Epithelial cell of prostate (primary cell): ENCODE measurements at regions not wholly inside any gene's neighbourhood (a gene's known extent, or its start where the extent isn't known, plus 50 kb on each side); places are given as distances from the start of the nearest gene placed in this dataset.

Experiments
- DNase-seq: peaks from one replicate; pipeline ENCODE4 v3.0.0-alpha.2; 2011; ENCODE audit warnings: low read depth, low spot score
- H3K27ac ChIP-seq: fragments of 450-650 bp; 2 replicates; pipeline ENCODE4 v1.5.1; 2017; ENCODE audit warnings: mild to moderate bottlenecking

- DNase-seq = no peak
- no peak overlapping the region for H3K27ac ChIP-seq
Measured at GRCh38 chr12:93944911-93945310, 203.5 kb upstream of the PLXNC1 start.

GRCh38 chr12:93946542-93947150 is 201.7 kb upstream of the PLXNC1 start:
- no peak overlapping the region for H3K27ac ChIP-seq
- DNase-seq = peak; percentile 18

- no peak for DNase-seq
- no peak overlapping the region for H3K27ac ChIP-seq
Measured at GRCh38 chr12:93947486-93947885, 200.9 kb upstream of the PLXNC1 start.

GRCh38 chr12:93950311-93950710 is 198.1 kb upstream of the PLXNC1 start:
- DNase-seq = no peak
- H3K27ac ChIP-seq = no peak overlapping the region

- no peak for DNase-seq
- no peak overlapping the region for H3K27ac ChIP-seq
Measured at GRCh38 chr12:93954166-93955112, 193.9 kb upstream of the PLXNC1 start.

GRCh38 chr12:93956551-93956950 is 191.8 kb upstream of the PLXNC1 start:
- no peak for DNase-seq

GRCh38 chr12:93957168-93957567 is 191.2 kb upstream of the PLXNC1 start:
- no peak for DNase-seq
- no peak overlapping the region for H3K27ac ChIP-seq

More at GRCh38 chr12:93956551-93956950, 191.8 kb upstream of the PLXNC1 start:
- no peak overlapping the region for H3K27ac ChIP-seq

GRCh38 chr12:93957870-93958269 is 190.5 kb upstream of the PLXNC1 start:
- DNase-seq = no peak
- H3K27ac ChIP-seq = no peak overlapping the region

GRCh38 chr12:93959657-93960056 is 188.7 kb upstream of the PLXNC1 start:
- no peak for DNase-seq
- H3K27ac ChIP-seq = no peak overlapping the region

- H3K27ac ChIP-seq = no peak overlapping the region
- DNase-seq = no peak
Measured at GRCh38 chr12:93960521-93960920, 187.9 kb upstream of the PLXNC1 start.

GRCh38 chr12:93962336-93962735 is 186.0 kb upstream of the PLXNC1 start:
- DNase-seq = no peak

GRCh38 chr12:93964936-93965335 is 183.4 kb upstream of the PLXNC1 start:
- DNase-seq = no peak
- H3K27ac ChIP-seq = no peak overlapping the region

More at GRCh38 chr12:93962336-93962735, 186.0 kb upstream of the PLXNC1 start:
- no peak overlapping the region for H3K27ac ChIP-seq

- DNase-seq = no peak
- no peak overlapping the region for H3K27ac ChIP-seq
Measured at GRCh38 chr12:93966516-93967133, 181.8 kb upstream of the PLXNC1 start.

- no peak for DNase-seq
- H3K27ac ChIP-seq = no peak overlapping the region
Measured at GRCh38 chr12:93967454-93967853, 180.9 kb upstream of the PLXNC1 start.

- DNase-seq = no peak
- no peak overlapping the region for H3K27ac ChIP-seq
Measured at GRCh38 chr12:93968536-93969285, 179.7 kb upstream of the PLXNC1 start.

GRCh38 chr12:93970900-93971688 is 177.3 kb upstream of the PLXNC1 start:
- H3K27ac ChIP-seq = no peak overlapping the region
- DNase-seq = no peak

- H3K27ac ChIP-seq = no peak overlapping the region
- no peak for DNase-seq
Measured at GRCh38 chr12:93972411-93973208, 175.8 kb upstream of the PLXNC1 start.

- DNase-seq = no peak
- no peak overlapping the region for H3K27ac ChIP-seq
Measured at GRCh38 chr12:93974252-93974651, 174.1 kb upstream of the PLXNC1 start.

- H3K27ac ChIP-seq = no peak overlapping the region
- no peak for DNase-seq
Measured at GRCh38 chr12:93976024-93976423, 172.4 kb upstream of the PLXNC1 start.
